CD4-positive, alpha-beta T cell (primary cell): ENCODE measurements at regions not wholly inside any gene's neighbourhood (a gene's known extent, or its start where the extent isn't known, plus 50 kb on each side); places are given as distances from the start of the nearest gene placed in this dataset.

Experiments
- ATAC-seq: fragments of 200-7000 bp; cut with Tn5 transposase; one replicate; pipeline ENCODE4 v1.10.0; 2022; ENCODE audit warnings: mild to moderate bottlenecking; ENCODE audit not compliant: poor library complexity
- CTCF ChIA-PET: fragments of 350-600 bp; sonication (Branson Sonifier 250); formaldehyde crosslinking; loops from one replicate; lab custom pipeline; 2021; ENCODE audit warnings: antibody characterized with exemption, inconsistent platforms; lab: Charles Lee
- POLR2A ChIA-PET: fragments of 350-600 bp; sonication (Branson Sonifier 250); formaldehyde crosslinking; loops from one replicate; lab custom pipeline; 2021; ENCODE audit warnings: antibody characterized with exemption, inconsistent platforms; lab: Charles Lee
- DNase-seq, 14 experiments: peaks; one replicate each; pipeline ENCODE4 v3.0.0-alpha.2; 2013 to 2020; ENCODE audit warnings: mixed read lengths in 2 of 14
- H3K27ac ChIP-seq, 2 donors: one replicate each; pipeline versions ENCODE4 v1.5.1 to v1.7.0; 2013; ENCODE audit warnings: low read length in 2 of 2, low read depth in 1 of 2, mild to moderate bottlenecking in 1 of 2
- H3K27me3 ChIP-seq, 2 experiments: 1 replicate in 1 of 2; 2 replicates in 1 of 2; pipeline versions ENCODE4 v1.6.1 to v1.7.0; 2013; ENCODE audit warnings: low read length in 2 of 2, control low read depth in 1 of 2, mild to moderate bottlenecking in 1 of 2, moderate library complexity in 1 of 2; ENCODE audit not compliant: insufficient read depth in 2 of 2, control insufficient read depth in 1 of 2
- H3K36me3 ChIP-seq: one replicate; pipeline ENCODE4 v1.6.1; 2013; ENCODE audit warnings: low read length, control low read depth; ENCODE audit not compliant: insufficient read depth
- H3K4me1 ChIP-seq: one replicate; pipeline ENCODE4 v1.6.1; 2013; ENCODE audit warnings: low read length, control low read depth; ENCODE audit not compliant: insufficient read depth
- H3K4me3 ChIP-seq: one replicate; pipeline ENCODE4 v1.5.1; 2013; ENCODE audit warnings: mild to moderate bottlenecking, low read length, moderate library complexity
- H3K9me3 ChIP-seq, 2 experiments: 1 replicate in 1 of 2; 2 replicates in 1 of 2; pipeline versions ENCODE4 v1.6.1 to v1.7.0; 2013; ENCODE audit warnings: low read length in 2 of 2, mild to moderate bottlenecking in 2 of 2, control low read depth in 1 of 2, moderate library complexity in 1 of 2; ENCODE audit not compliant: control insufficient read depth in 1 of 2, insufficient read depth in 1 of 2
- H3K27ac Mint-ChIP-seq: one replicate; pipeline ENCODE4 v1.8.0; 2020; ENCODE audit warnings: mixed read lengths
- H3K27me3 Mint-ChIP-seq: one replicate; pipeline ENCODE4 v1.8.0; 2021; ENCODE audit warnings: mixed read lengths
- H3K36me3 Mint-ChIP-seq: one replicate; pipeline ENCODE4 v1.8.0; 2021; ENCODE audit warnings: low read depth, mixed read lengths
- H3K4me1 Mint-ChIP-seq: one replicate; pipeline ENCODE4 v1.8.0; 2021; ENCODE audit warnings: low read depth, mixed read lengths
- H3K4me3 Mint-ChIP-seq: one replicate; pipeline ENCODE4 v1.8.0; 2020; ENCODE audit warnings: mild to moderate bottlenecking, mixed read lengths
- H3K9me3 Mint-ChIP-seq: one replicate; pipeline ENCODE4 v1.8.0; 2020; ENCODE audit warnings: mixed read lengths
- CTCF ChIP-seq: fragments of 200-600 bp; IDR thresholded peaks from one replicate; pipeline ENCODE4 v1.8.0; 2022; ENCODE audit warnings: antibody characterized with exemption, mild to moderate bottlenecking
- intact Hi-C, 2 experiments: fragments of 100-400 bp; cut with DNase I in 1 of 2; cut with micrococcal nuclease in 1 of 2; formaldehyde crosslinking; loops; one replicate each; pipeline versions ENCODE4 v1.15.1 to v1.9.0; 2023 to 2025; cut with DNase I, micrococcal nuclease

GRCh38 chr6:140561701-140562100, 1187.3 kb upstream of the CITED2 start:
- ATAC-seq (no peak), DNase-seq (no peak)
- H3K4me1 ChIP-seq = no peaks in the 10 kb centered on the region
- Mint-ChIP-seq H3K36me3 (no peaks in the 10 kb centered on the region), H3K9me3 (no peaks in the 10 kb centered on the region), H3K4me3 (no peak overlapping the region), H3K4me1 (no peaks in the 10 kb centered on the region), H3K27ac (no peak overlapping the region), H3K27me3 (no peaks in the 10 kb centered on the region)
- TF ChIP-seq CTCF = no peak
- H3K36me3 ChIP-seq = no peaks in the 10 kb centered on the region
- POLR2A ChIA-PET = no interaction called here
- intact Hi-C loops = no loop called here
- CTCF ChIA-PET = no interaction called here
- H3K4me3 ChIP-seq = no peak overlapping the region
- H3K27ac ChIP-seq = no peak overlapping the region
- no peaks in the 10 kb centered on the region for H3K27me3 ChIP-seq
- no peaks in the 10 kb centered on the region for H3K9me3 ChIP-seq

GRCh38 chr6:140560671-140561070, 1186.2 kb upstream of the CITED2 start:
- no peaks in the 10 kb centered on the region for H3K4me1 Mint-ChIP-seq
- POLR2A ChIA-PET = no interaction called here
- H3K9me3 Mint-ChIP-seq = no peaks in the 10 kb centered on the region
- H3K36me3 Mint-ChIP-seq = no peaks in the 10 kb centered on the region
- Histone ChIP-seq H3K4me1 (no peaks in the 10 kb centered on the region), H3K27me3 (no peaks in the 10 kb centered on the region), H3K36me3 (no peaks in the 10 kb centered on the region), H3K4me3 (no peak overlapping the region), H3K27ac (no peak overlapping the region), H3K9me3 (no peaks in the 10 kb centered on the region)
- H3K4me3 Mint-ChIP-seq = no peak overlapping the region
- ATAC-seq = no peak
- DNase-seq = no peak
- intact Hi-C loops = no loop called here
- no peaks in the 10 kb centered on the region for H3K27me3 Mint-ChIP-seq
- no peak for TF ChIP-seq CTCF
- H3K27ac Mint-ChIP-seq = no peak overlapping the region
- CTCF ChIA-PET = no interaction called here

GRCh38 chr6:140559458-140559857, 1185.0 kb upstream of the CITED2 start:
- no peaks in the 10 kb centered on the region for H3K36me3 ChIP-seq
- Mint-ChIP-seq H3K4me1 (no peaks in the 10 kb centered on the region), H3K27me3 (no peaks in the 10 kb centered on the region), H3K9me3 (no peaks in the 10 kb centered on the region), H3K27ac (no peak overlapping the region), H3K4me3 (no peak overlapping the region), H3K36me3 (no peaks in the 10 kb centered on the region)
- no peaks in the 10 kb centered on the region for H3K27me3 ChIP-seq
- H3K4me3 ChIP-seq = no peak overlapping the region
- ATAC-seq (no peak), DNase-seq (no peak)
- CTCF ChIA-PET = no interaction called here
- TF ChIP-seq CTCF = no peak
- H3K9me3 ChIP-seq = no peaks in the 10 kb centered on the region
- H3K27ac ChIP-seq = no peak overlapping the region
- H3K4me1 ChIP-seq = no peaks in the 10 kb centered on the region
- POLR2A ChIA-PET = no interaction called here
- intact Hi-C loops = no loop called here
